Mucosa of rectum (tissue), 2 donors: ENCODE measurements at regions not wholly inside any gene's neighbourhood (a gene's known extent, or its start where the extent isn't known, plus 50 kb on each side); places are given as distances from the start of the nearest gene placed in this dataset.

Experiments
- H3K27ac ChIP-seq, 2 donors: one replicate each; pipeline ENCODE4 v1.7.0; 2013; ENCODE audit warnings: inconsistent platforms in 2 of 2, low read depth in 2 of 2, low read length in 2 of 2
- H3K27me3 ChIP-seq, 2 donors: one replicate each; pipeline ENCODE4 v1.7.0; 2013; ENCODE audit warnings: low read length in 2 of 2; ENCODE audit not compliant: control insufficient read depth in 2 of 2, insufficient read depth in 2 of 2
- H3K36me3 ChIP-seq, 2 donors: one replicate each; pipeline ENCODE4 v1.7.0; 2013; ENCODE audit warnings: low read length in 2 of 2; ENCODE audit not compliant: control insufficient read depth in 2 of 2, insufficient read depth in 2 of 2
- H3K4me1 ChIP-seq, 2 donors: one replicate each; pipeline ENCODE4 v1.7.0; 2013; ENCODE audit warnings: low read length in 2 of 2, mild to moderate bottlenecking in 1 of 2; ENCODE audit not compliant: control insufficient read depth in 2 of 2, insufficient read depth in 2 of 2
- H3K4me3 ChIP-seq, 2 donors: one replicate each; pipeline ENCODE4 v1.7.0; 2013; ENCODE audit warnings: low read length in 2 of 2
- H3K9ac ChIP-seq, 2 donors: one replicate each; pipeline ENCODE4 v1.7.0; 2013; ENCODE audit warnings: low read length in 2 of 2, low read depth in 1 of 2, mild to moderate bottlenecking in 1 of 2
- H3K9me3 ChIP-seq, 2 donors: one replicate each; pipeline ENCODE4 v1.7.0; 2013; ENCODE audit warnings: low read length in 2 of 2; ENCODE audit not compliant: control insufficient read depth in 2 of 2
- donor health status: healthy.
- donor health status: Normal muscosa, but diverticular disease.

DNA sequence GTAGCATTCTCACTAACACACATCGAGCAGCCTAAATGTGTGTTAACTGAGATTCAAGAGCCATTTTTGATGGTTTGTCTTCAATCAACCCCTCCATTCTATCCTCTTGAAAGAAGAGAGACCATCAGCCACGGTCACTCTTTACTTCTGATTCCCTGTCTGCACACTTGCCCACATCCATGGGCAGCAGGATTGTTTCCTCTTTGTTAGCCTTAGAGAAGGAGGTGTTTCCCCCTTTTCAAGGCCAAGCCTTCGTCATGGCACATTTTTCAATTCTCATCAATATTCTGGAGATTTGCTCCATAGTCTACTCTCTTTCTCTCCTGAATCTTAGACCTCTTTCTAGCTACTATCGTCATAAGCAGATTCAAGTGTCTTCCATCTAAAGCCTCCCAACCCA, 522.4 kb upstream of the NAALADL2 start:
- Histone ChIP-seq H3K27ac (no peak overlapping the region), H3K9ac (no peak overlapping the region), H3K4me3 (no peak overlapping the region), H3K4me1 (no peaks in the 10 kb centered on the region), H3K27me3 (no peaks in the 10 kb centered on the region), H3K36me3 (no peaks in the 10 kb centered on the region), H3K9me3 (no peaks in the 10 kb centered on the region)

GRCh38 chr3:174337227-174337626, 521.9 kb upstream of the NAALADL2 start:
- Histone ChIP-seq H3K9me3 (no peaks in the 10 kb centered on the region), H3K4me3 (no peak overlapping the region), H3K36me3 (no peaks in the 10 kb centered on the region), H3K27ac (no peak overlapping the region), H3K9ac (no peak overlapping the region), H3K27me3 (no peaks in the 10 kb centered on the region), H3K4me1 (no peaks in the 10 kb centered on the region)

DNA sequence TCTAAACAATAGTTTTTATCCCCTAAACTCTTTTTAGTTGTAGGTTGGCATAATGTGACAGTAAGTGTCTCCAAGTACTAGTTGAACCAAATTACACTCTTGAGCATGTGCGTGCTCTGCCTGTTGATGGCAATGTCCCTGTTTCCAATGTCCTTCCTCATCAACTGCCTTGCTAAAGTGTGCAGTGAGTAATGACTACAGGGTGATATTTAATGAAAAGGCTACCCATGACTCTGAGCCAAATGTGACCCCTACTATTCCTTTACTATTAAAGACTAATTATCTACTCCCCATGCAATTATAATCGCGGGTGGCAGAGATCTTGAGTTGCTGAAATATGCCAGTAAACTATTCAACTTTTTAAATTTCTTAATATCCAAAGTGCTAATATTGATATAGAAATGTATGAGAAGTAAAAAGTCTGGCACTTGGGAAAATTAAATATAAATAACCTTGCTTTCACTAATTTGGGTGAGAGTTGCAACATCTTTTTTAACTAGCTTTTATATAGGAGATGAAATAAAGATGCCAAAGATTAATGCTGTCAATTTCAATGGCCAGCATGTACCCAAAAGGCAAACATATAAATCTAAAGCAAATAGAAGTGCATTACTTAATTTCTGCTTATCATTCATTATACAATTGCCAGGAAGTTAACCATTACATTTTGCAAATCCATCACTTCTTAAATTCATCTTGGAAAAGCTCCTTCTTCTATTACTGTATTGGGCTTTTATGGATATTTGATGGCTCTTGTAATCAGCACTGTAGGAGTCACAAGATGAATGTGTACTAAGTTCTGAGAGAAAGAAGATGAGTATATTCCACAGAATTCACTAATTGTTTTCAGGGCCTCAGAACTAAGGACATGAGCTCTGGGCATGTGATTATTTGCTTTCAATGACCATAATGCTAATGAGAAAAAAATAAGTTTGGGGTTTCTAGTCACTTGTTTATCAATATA, 518.2 kb upstream of the NAALADL2 start:
- Histone ChIP-seq H3K36me3 (no peaks in the 10 kb centered on the region), H3K4me1 (no peaks in the 10 kb centered on the region), H3K9me3 (no peaks in the 10 kb centered on the region)

GRCh38 chr3:174342171-174342570, 517.0 kb upstream of the NAALADL2 start:
- Histone ChIP-seq H3K27me3 (no peaks in the 10 kb centered on the region), H3K9me3 (no peaks in the 10 kb centered on the region), H3K4me3 (no peak overlapping the region), H3K9ac (no peak overlapping the region), H3K27ac (no peak overlapping the region), H3K36me3 (no peaks in the 10 kb centered on the region), H3K4me1 (no peaks in the 10 kb centered on the region)

More for the DNA sequence above, 518.2 kb upstream of the NAALADL2 start:
- Histone ChIP-seq H3K4me3 (no peak overlapping the region), H3K27me3 (no peaks in the 10 kb centered on the region), H3K27ac (no peak overlapping the region), H3K9ac (no peak overlapping the region)

GRCh38 chr3:174342941-174343501, 516.1 kb upstream of the NAALADL2 start:
- no peak overlapping the region for H3K4me3 ChIP-seq
- H3K27me3 ChIP-seq = no peaks in the 10 kb centered on the region
- H3K36me3 ChIP-seq = no peaks in the 10 kb centered on the region
- no peak overlapping the region for H3K9ac ChIP-seq
- H3K4me1 ChIP-seq = no peaks in the 10 kb centered on the region
- H3K27ac ChIP-seq = no peak overlapping the region
- H3K9me3 ChIP-seq = no peaks in the 10 kb centered on the region

- Histone ChIP-seq H3K36me3 (no peaks in the 10 kb centered on the region), H3K9me3 (no peaks in the 10 kb centered on the region), H3K4me3 (no peak overlapping the region), H3K9ac (no peak overlapping the region), H3K27me3 (no peaks in the 10 kb centered on the region), H3K27ac (no peak overlapping the region), H3K4me1 (no peaks in the 10 kb centered on the region)
Measured at GRCh38 chr3:174346141-174346540, 513.0 kb upstream of the NAALADL2 start.

DNA sequence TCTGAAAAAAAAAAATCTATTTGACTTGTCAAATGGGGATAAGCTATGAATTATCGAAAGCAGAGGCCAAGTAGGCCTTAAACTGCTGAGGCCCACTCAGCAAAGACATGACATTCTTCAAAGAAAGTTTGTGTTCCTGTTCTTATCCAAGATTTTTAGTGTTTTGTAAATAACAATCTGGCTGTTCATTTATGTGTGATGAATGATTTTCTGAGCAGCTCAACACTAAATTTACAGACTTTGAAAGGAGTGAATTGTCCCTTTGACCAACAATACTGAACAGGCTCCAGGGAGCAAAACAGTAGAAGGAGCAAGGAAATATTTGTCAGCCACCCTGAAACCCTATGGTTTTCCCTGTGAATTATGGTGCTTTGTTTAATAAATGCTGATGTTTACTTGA, 512.6 kb upstream of the NAALADL2 start:
- Histone ChIP-seq H3K27me3 (no peaks in the 10 kb centered on the region), H3K36me3 (no peaks in the 10 kb centered on the region), H3K9ac (no peak overlapping the region), H3K27ac (no peak overlapping the region), H3K9me3 (no peaks in the 10 kb centered on the region), H3K4me3 (no peak overlapping the region), H3K4me1 (no peaks in the 10 kb centered on the region)

GRCh38 chr3:174347474-174348138, 511.5 kb upstream of the NAALADL2 start:
- Histone ChIP-seq H3K9ac (no peak overlapping the region), H3K36me3 (no peaks in the 10 kb centered on the region), H3K4me1 (no peaks in the 10 kb centered on the region), H3K9me3 (no peaks in the 10 kb centered on the region), H3K27ac (no peak overlapping the region), H3K27me3 (no peaks in the 10 kb centered on the region), H3K4me3 (no peak overlapping the region)

DNA sequence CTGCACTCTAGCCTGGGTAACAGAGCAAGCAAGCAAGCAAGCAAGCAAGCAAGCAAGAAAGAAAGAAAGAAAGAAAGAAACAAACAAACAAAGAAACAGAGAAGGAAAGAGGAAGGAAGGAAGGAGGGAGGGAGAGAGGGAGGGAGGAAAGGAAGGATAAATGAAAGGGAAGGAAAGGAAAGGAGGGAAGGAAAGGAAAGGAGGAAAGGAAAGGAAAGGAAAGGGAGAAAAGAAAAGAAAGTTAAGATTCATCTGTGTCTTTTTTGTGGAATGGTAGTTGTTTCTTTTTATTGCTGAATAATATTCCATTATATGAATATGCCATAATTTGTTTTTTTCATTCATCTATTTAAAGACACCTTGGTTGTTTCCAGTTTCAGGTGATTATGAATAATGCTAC, 506.9 kb upstream of the NAALADL2 start:
- Histone ChIP-seq H3K9ac (no peak overlapping the region), H3K27ac (no peak overlapping the region), H3K4me3 (no peak overlapping the region), H3K36me3 (no peaks in the 10 kb centered on the region), H3K9me3 (no peaks in the 10 kb centered on the region), H3K27me3 (no peaks in the 10 kb centered on the region), H3K4me1 (no peaks in the 10 kb centered on the region)

DNA sequence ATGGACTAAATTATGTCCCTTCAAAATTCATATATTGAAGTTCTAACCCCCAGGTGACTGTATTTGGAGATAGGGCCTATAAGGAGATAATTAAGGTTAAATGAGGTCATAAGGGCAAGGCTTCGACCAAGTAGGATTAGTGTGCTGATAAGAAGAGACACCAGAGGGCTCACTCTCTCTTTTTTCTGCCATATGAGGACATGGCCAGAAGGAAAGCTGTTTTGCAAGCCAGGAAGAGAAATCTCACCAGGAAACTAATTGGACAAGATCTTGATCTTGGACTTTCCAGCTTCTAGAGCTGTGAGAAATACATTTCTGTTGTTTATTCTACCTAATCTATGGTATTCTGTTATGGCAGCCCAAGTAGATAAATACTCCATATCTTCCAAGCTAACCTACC, 503.6 kb upstream of the NAALADL2 start:
- Histone ChIP-seq H3K4me1 (no peaks in the 10 kb centered on the region), H3K36me3 (no peaks in the 10 kb centered on the region), H3K9me3 (no peaks in the 10 kb centered on the region), H3K9ac (no peak overlapping the region), H3K27me3 (no peaks in the 10 kb centered on the region), H3K4me3 (no peak overlapping the region), H3K27ac (no peak overlapping the region)
